A172 (cell line): ENCODE measurements at regions not wholly inside any gene's neighbourhood (a gene's known extent, or its start where the extent isn't known, plus 50 kb on each side); places are given as distances from the start of the nearest gene placed in this dataset.
A peak's percentile ranks its signal among the peaks of the same experiment; 100 is the strongest.
"Not testable (repeated sequence)": the region's sequence is repeated elsewhere in the genome, so short reads cannot be mapped to it uniquely, and the experiment has no call there.

Experiments used
- DNase-seq: peaks from one replicate; pipeline ENCODE4 v3.0.0-alpha.2; 2015; ENCODE audit warnings: low spot score

GRCh38 chr12:114123108-114123507, 157.0 kb upstream of the RBM19 start:
- DNase-seq: no peak

- no peak for DNase-seq
Observed at GRCh38 chr12:114122016-114122415, 155.9 kb upstream of the RBM19 start.

GRCh38 chr12:114119316-114119715, 153.2 kb upstream of the RBM19 start:
- DNase-seq: no peak

GRCh38 chr12:114096461-114096860, 130.3 kb upstream of the RBM19 start:
- peak; percentile 26 for DNase-seq

- no peak for DNase-seq
Observed at GRCh38 chr12:114093520-114093919, 127.4 kb upstream of the RBM19 start.

GRCh38 chr12:114092981-114093380, 126.9 kb upstream of the RBM19 start:
- no peak for DNase-seq

GRCh38 chr12:114090211-114090610, 124.1 kb upstream of the RBM19 start:
- no peak for DNase-seq

- DNase-seq: no peak
Observed at GRCh38 chr12:114073076-114073475, 107.0 kb upstream of the RBM19 start.

GRCh38 chr12:114069507-114069906, 103.4 kb upstream of the RBM19 start:
- DNase-seq: no peak

GRCh38 chr12:114064497-114064896, 98.4 kb upstream of the RBM19 start:
- DNase-seq: peak; percentile 52

- DNase-seq: not testable (repeated sequence)
Observed at GRCh38 chr12:114064034-114064433, 97.9 kb upstream of the RBM19 start.

GRCh38 chr12:114063435-114063834, 97.3 kb upstream of the RBM19 start:
- no peak for DNase-seq

GRCh38 chr12:114056351-114056750, 90.2 kb upstream of the RBM19 start:
- DNase-seq: peak; percentile 32

GRCh38 chr12:114054982-114055381, 88.9 kb upstream of the RBM19 start:
- DNase-seq: no peak

- no peak for DNase-seq
Observed at GRCh38 chr12:114046236-114046998, 80.3 kb upstream of the RBM19 start.

- no peak for DNase-seq
Observed at GRCh38 chr12:114045349-114045748, 79.2 kb upstream of the RBM19 start.

GRCh38 chr12:114041590-114041989, 75.5 kb upstream of the RBM19 start:
- DNase-seq: no peak

GRCh38 chr12:114041136-114041535, 75.0 kb upstream of the RBM19 start:
- no peak for DNase-seq

GRCh38 chr12:114038962-114039361, 72.8 kb upstream of the RBM19 start:
- DNase-seq: no peak

- DNase-seq: no peak
Observed at GRCh38 chr12:114032801-114033200, 66.7 kb upstream of the RBM19 start.

GRCh38 chr12:114030451-114030850, 64.3 kb upstream of the RBM19 start:
- no peak for DNase-seq

GRCh38 chr12:114026805-114027204, 60.7 kb upstream of the RBM19 start:
- DNase-seq: no peak

- no peak for DNase-seq
Observed at GRCh38 chr12:114025935-114026334, 59.8 kb upstream of the RBM19 start.

- DNase-seq: not testable (repeated sequence)
Observed at GRCh38 chr12:114022081-114022480, 56.0 kb upstream of the RBM19 start.
